Gastroesophageal sphincter (tissue), 4 donors: ENCODE measurements at regions not wholly inside any gene's neighbourhood (a gene's known extent, or its start where the extent isn't known, plus 50 kb on each side); places are given as distances from the start of the nearest gene placed in this dataset.

Experiments used
- ATAC-seq: fragments of 150-250 bp; one replicate; pipeline ENCODE4 v1.9.1; 2016; ENCODE audit warnings: mild to moderate bottlenecking, moderate library complexity
- H3K27ac ChIP-seq, 4 donors: fragments of 200-600 bp; sonication (generic) in 3 of 4; 1 replicate in 3 of 4; 2 replicates in 1 of 4; pipeline ENCODE4 v1.5.1; 2016 to 2019
- H3K27me3 ChIP-seq: fragments of 200-600 bp; sonication (generic); one replicate; pipeline ENCODE4 v1.5.1; 2019
- H3K36me3 ChIP-seq, 2 donors: fragments of 200-600 bp; sonication (generic); one replicate each; pipeline ENCODE4 v1.5.1; 2019; ENCODE audit warnings: control low read depth in 1 of 2
- H3K4me1 ChIP-seq, 3 donors: fragments of 200-600 bp; sonication (generic); 1 replicate in 2 of 3; 2 replicates in 1 of 3; pipeline ENCODE4 v1.5.1; 2016 to 2019; ENCODE audit warnings: control low read depth in 2 of 3
- H3K4me3 ChIP-seq, 2 donors: fragments of 200-600 bp; sonication (generic); one replicate each; pipeline ENCODE4 v1.5.1; 2019; ENCODE audit warnings: mild to moderate bottlenecking in 1 of 2, moderate library complexity in 1 of 2
- H3K9me3 ChIP-seq, 3 donors: fragments of 200-600 bp; sonication (generic); one replicate each; pipeline ENCODE4 v1.5.1; 2017 to 2019; ENCODE audit warnings: control low read depth in 2 of 3
- CTCF ChIP-seq, 4 experiments: fragments of 200-600 bp in 2 of 4; fragments of 450-650 bp in 2 of 4; sonication (generic) in 1 of 4; IDR thresholded peaks; one replicate each; pipeline ENCODE4 v1.5.1; 2017 to 2019; ENCODE audit warnings: antibody characterized with exemption in 4 of 4, mild to moderate bottlenecking in 2 of 4, moderate library complexity in 2 of 4
- EP300 ChIP-seq: sonication (generic); formaldehyde crosslinking; IDR thresholded peaks from one replicate; pipeline ENCODE4 v1.6.1; 2017; ENCODE audit warnings: antibody characterized with exemption, mild to moderate bottlenecking
- POLR2A ChIP-seq, 2 donors: fragments of 450-650 bp; IDR thresholded peaks; one replicate each; pipeline ENCODE4 v1.6.1; 2017; ENCODE audit warnings: antibody characterized with exemption in 2 of 2, mild to moderate bottlenecking in 2 of 2, moderate library complexity in 1 of 2
- POLR2AphosphoS5 ChIP-seq: sonication (generic); formaldehyde crosslinking; IDR thresholded peaks from one replicate; pipeline ENCODE4 v1.6.1; 2017; ENCODE audit warnings: antibody characterized with exemption
- WGBS, 2 donors: methylation state at CpG; one replicate each; pipeline ENCODE4 v1.1.5; 2018; ENCODE audit warnings: low coverage in 1 of 2; 5-methylcytosine and 5-hydroxymethylcytosine counted together

GRCh38 chr5:23053846-23054245, 200.7 kb upstream of the CDH12 start:
- no peak for ATAC-seq

GRCh38 chr5:23042226-23042625, 189.1 kb upstream of the CDH12 start:
- Histone ChIP-seq H3K27ac (no peak overlapping the region), H3K9me3 (no peaks in the 10 kb centered on the region), H3K4me1 (no peaks in the 10 kb centered on the region), H3K27me3 (no peaks in the 10 kb centered on the region), H3K4me3 (no peak overlapping the region), H3K36me3 (no peaks in the 10 kb centered on the region)
- no peak for TF ChIP-seq EP300
- TF ChIP-seq POLR2AphosphoS5, result no peak
- WGBS, 2 donors, result 41 to 42% methylated on average over 2 to 3 of the region's 3 CpGs
- no peak for ATAC-seq

More at GRCh38 chr5:23053846-23054245, 200.7 kb upstream of the CDH12 start:
- Histone ChIP-seq H3K27me3 (no peaks in the 10 kb centered on the region), H3K4me3 (no peak overlapping the region), H3K36me3 (no peaks in the 10 kb centered on the region), H3K4me1 (no peaks in the 10 kb centered on the region), H3K9me3 (no peaks in the 10 kb centered on the region), H3K27ac (no peak overlapping the region)
- 0 to 25% methylated on average over 1 of the region's 1 CpG for WGBS, 2 donors
- TF ChIP-seq POLR2AphosphoS5 (no peak), CTCF (IDR thresholded peaks at IDR 0.05) (no peak), EP300 (no peak), POLR2A (IDR thresholded peaks at IDR 0.05) (no peak)

GRCh38 chr5:23035555-23036090, 182.5 kb upstream of the CDH12 start:
- no peak overlapping the region for H3K4me3 ChIP-seq
- WGBS, 2 donors, result 60% methylated on average over 1 of the region's 1 CpG; no CpG with 5 or more reads in 1 of the 2 donors
- TF ChIP-seq POLR2AphosphoS5, result no peak
- no peak for TF ChIP-seq POLR2A (IDR thresholded peaks at IDR 0.05)

GRCh38 chr5:23033864-23034263, 180.7 kb upstream of the CDH12 start:
- no peaks in the 10 kb centered on the region for H3K9me3 ChIP-seq
- H3K36me3 ChIP-seq, result no peaks in the 10 kb centered on the region
- TF ChIP-seq EP300, result no peak
- TF ChIP-seq CTCF (IDR thresholded peaks at IDR 0.05), result no peak
- TF ChIP-seq POLR2A (IDR thresholded peaks at IDR 0.05), result no peak
- no peak for TF ChIP-seq POLR2AphosphoS5
- H3K27ac ChIP-seq, result no peak overlapping the region
- H3K4me3 ChIP-seq, result no peak overlapping the region
- no peaks in the 10 kb centered on the region for H3K27me3 ChIP-seq
- WGBS, 2 donors, result 100% methylated on average over 1 of the region's 1 CpG
- no peaks in the 10 kb centered on the region for H3K4me1 ChIP-seq
- no peak for ATAC-seq

More at GRCh38 chr5:23035555-23036090, 182.5 kb upstream of the CDH12 start:
- Histone ChIP-seq H3K9me3 (no peaks in the 10 kb centered on the region), H3K27me3 (no peaks in the 10 kb centered on the region), H3K4me1 (no peaks in the 10 kb centered on the region), H3K36me3 (no peaks in the 10 kb centered on the region), H3K27ac (no peak overlapping the region)
- ATAC-seq, result no peak

- no peaks in the 10 kb centered on the region for H3K9me3 ChIP-seq
- no peak overlapping the region for H3K4me3 ChIP-seq
- TF ChIP-seq EP300 (no peak), POLR2AphosphoS5 (no peak), CTCF (IDR thresholded peaks at IDR 0.05) (no peak), POLR2A (IDR thresholded peaks at IDR 0.05) (no peak)
- H3K4me1 ChIP-seq, result no peaks in the 10 kb centered on the region
- ATAC-seq, result no peak
- H3K27ac ChIP-seq, result no peak overlapping the region
- H3K36me3 ChIP-seq, result no peaks in the 10 kb centered on the region
- no peaks in the 10 kb centered on the region for H3K27me3 ChIP-seq
These were observed 176.1 kb upstream of the CDH12 start for GRCh38 chr5:23029290-23029689.

GRCh38 chr5:23028445-23029021, 175.4 kb upstream of the CDH12 start:
- 88 to 94% methylated on average over 3 of the region's 3 CpGs for WGBS, 2 donors

More at GRCh38 chr5:23028445-23029021, 175.4 kb upstream of the CDH12 start:
- no peaks in the 10 kb centered on the region for H3K9me3 ChIP-seq
- H3K27ac ChIP-seq, result no peak overlapping the region
- H3K4me1 ChIP-seq, result no peaks in the 10 kb centered on the region
- TF ChIP-seq POLR2A (IDR thresholded peaks at IDR 0.05) (no peak), EP300 (no peak), POLR2AphosphoS5 (no peak), CTCF (IDR thresholded peaks at IDR 0.05) (no peak)
- no peak overlapping the region for H3K4me3 ChIP-seq
- no peaks in the 10 kb centered on the region for H3K36me3 ChIP-seq
- H3K27me3 ChIP-seq, result no peaks in the 10 kb centered on the region
- no peak for ATAC-seq
